SK-N-SH treated with all-trans-retinoic acid at 6 μM for 48 hours (cell line): ENCODE measurements at regions not wholly inside any gene's neighbourhood (a gene's known extent, or its start where the extent isn't known, plus 50 kb on each side); places are given as distances from the start of the nearest gene placed in this dataset.

ENCODE experiments used
- TOX ChIP-seq: fragments of 250-450 bp; sonication (Bioruptor Pico); IDR thresholded peaks from 2 replicates; pipeline ENCODE4 v1.8.0; 2021; ENCODE audit warnings: mild to moderate bottlenecking, moderate library complexity, borderline replicate concordance
- TF ChIP-seq, protein P1 (sequence below): fragments of 250-450 bp; sonication (Bioruptor Pico); IDR thresholded peaks from 2 replicates; pipeline ENCODE4 v1.8.0; 2020; ENCODE audit warnings: mild to moderate bottlenecking, moderate library complexity, borderline replicate concordance

DNA sequence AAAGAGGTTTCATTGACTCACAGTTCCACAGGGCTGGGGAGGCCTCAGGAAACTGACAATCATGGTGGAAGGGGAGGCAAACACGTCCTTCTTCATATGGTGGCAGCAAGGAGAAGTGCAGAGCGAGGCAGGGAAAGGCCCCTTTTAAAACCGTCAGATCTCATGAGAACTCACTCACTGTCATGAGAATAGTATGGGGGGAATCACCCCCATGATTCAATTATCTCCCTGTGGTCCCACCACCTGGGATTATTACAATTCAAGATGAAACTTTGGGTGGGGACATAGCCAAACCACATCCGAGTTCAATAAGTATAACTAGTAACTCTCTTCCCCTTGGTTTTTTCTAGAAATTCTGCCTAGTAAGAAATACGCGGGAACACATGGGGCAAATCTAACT, 94.9 kb downstream of the AXIN2 start:
- TF ChIP-seq, protein P1, sequence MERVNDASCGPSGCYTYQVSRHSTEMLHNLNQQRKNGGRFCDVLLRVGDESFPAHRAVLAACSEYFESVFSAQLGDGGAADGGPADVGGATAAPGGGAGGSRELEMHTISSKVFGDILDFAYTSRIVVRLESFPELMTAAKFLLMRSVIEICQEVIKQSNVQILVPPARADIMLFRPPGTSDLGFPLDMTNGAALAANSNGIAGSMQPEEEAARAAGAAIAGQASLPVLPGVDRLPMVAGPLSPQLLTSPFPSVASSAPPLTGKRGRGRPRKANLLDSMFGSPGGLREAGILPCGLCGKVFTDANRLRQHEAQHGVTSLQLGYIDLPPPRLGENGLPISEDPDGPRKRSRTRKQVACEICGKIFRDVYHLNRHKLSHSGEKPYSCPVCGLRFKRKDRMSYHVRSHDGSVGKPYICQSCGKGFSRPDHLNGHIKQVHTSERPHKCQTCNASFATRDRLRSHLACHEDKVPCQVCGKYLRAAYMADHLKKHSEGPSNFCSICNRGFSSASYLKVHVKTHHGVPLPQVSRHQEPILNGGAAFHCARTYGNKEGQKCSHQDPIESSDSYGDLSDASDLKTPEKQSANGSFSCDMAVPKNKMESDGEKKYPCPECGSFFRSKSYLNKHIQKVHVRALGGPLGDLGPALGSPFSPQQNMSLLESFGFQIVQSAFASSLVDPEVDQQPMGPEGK (CRISPR knock-in tag), result no peak
- TF ChIP-seq TOX (CRISPR knock-in tag), result no peak
